22Rv1 (cell line): ENCODE measurements at regions not wholly inside any gene's neighbourhood (a gene's known extent, or its start where the extent isn't known, plus 50 kb on each side); places are given as distances from the start of the nearest gene placed in this dataset.

Experiments
- H3K27ac ChIP-seq: fragments of 450-650 bp; 2 replicates; pipeline ENCODE4 v1.5.1; 2017
- CTCF ChIP-seq: fragments of 450-650 bp; IDR thresholded peaks from 2 replicates; pipeline ENCODE4 v1.5.1; 2017; ENCODE audit warnings: mild to moderate bottlenecking
- ZFX ChIP-seq: fragments of 450-650 bp; IDR thresholded peaks from 2 replicates; pipeline ENCODE4 v1.6.1; 2017; ENCODE audit warnings: antibody characterized with exemption, borderline replicate concordance

GRCh38 chr6:142666599-142667185 lies 278.3 kb downstream of the HIVEP2 start:
- no peak for TF ChIP-seq CTCF
- TF ChIP-seq ZFX = no peak
- H3K27ac ChIP-seq = no peak overlapping the region

GRCh38 chr6:142669471-142670351 lies 275.3 kb downstream of the HIVEP2 start:
- no peak for TF ChIP-seq CTCF
- TF ChIP-seq ZFX = no peak
- no peak overlapping the region for H3K27ac ChIP-seq

GRCh38 chr6:142671791-142672190 lies 273.2 kb downstream of the HIVEP2 start:
- H3K27ac ChIP-seq = no peak overlapping the region
- no peak for TF ChIP-seq CTCF
- no peak for TF ChIP-seq ZFX

GRCh38 chr6:142675517-142675916 lies 269.5 kb downstream of the HIVEP2 start:
- H3K27ac ChIP-seq = no peak overlapping the region
- TF ChIP-seq ZFX (no peak), CTCF (no peak)

- TF ChIP-seq CTCF (no peak), ZFX (no peak)
- no peak overlapping the region for H3K27ac ChIP-seq
Observed at GRCh38 chr6:142676027-142676443, 268.9 kb downstream of the HIVEP2 start.

- H3K27ac ChIP-seq = no peak overlapping the region
- no peak for TF ChIP-seq ZFX
- no peak for TF ChIP-seq CTCF
Observed at GRCh38 chr6:142676647-142677192, 268.3 kb downstream of the HIVEP2 start.
